22Rv1 (cell line): ENCODE measurements at regions not wholly inside any gene's neighbourhood (a gene's known extent, or its start where the extent isn't known, plus 50 kb on each side); places are given as distances from the start of the nearest gene placed in this dataset.
"Not testable (repeated sequence)": the region's sequence is repeated elsewhere in the genome, so short reads cannot be mapped to it uniquely, and the experiment has no call there.

ENCODE experiments used
- H3K27ac ChIP-seq: fragments of 450-650 bp; 2 replicates; pipeline ENCODE4 v1.5.1; 2017
- CTCF ChIP-seq: fragments of 450-650 bp; IDR thresholded peaks from 2 replicates; pipeline ENCODE4 v1.5.1; 2017; ENCODE audit warnings: mild to moderate bottlenecking
- ZFX ChIP-seq: fragments of 450-650 bp; IDR thresholded peaks from 2 replicates; pipeline ENCODE4 v1.6.1; 2017; ENCODE audit warnings: antibody characterized with exemption, borderline replicate concordance

- TF ChIP-seq ZFX (no peak), CTCF (no peak)
- H3K27ac ChIP-seq = no peak overlapping the region
Measured at GRCh38 chr13:110981379-110981778, 66.5 kb upstream of the ANKRD10 start.

GRCh38 chr13:110980921-110981320 is 66.1 kb upstream of the ANKRD10 start:
- no peak overlapping the region for H3K27ac ChIP-seq
- TF ChIP-seq ZFX (no peak), CTCF (no peak)

- H3K27ac ChIP-seq = not testable (repeated sequence)
Measured at GRCh38 chr13:110979149-110979548, 64.3 kb upstream of the ANKRD10 start.

- no peak for TF ChIP-seq CTCF
- TF ChIP-seq ZFX = no peak
- H3K27ac ChIP-seq = no peak overlapping the region
Measured at GRCh38 chr13:110978390-110978789, 63.5 kb upstream of the ANKRD10 start.

- H3K27ac ChIP-seq = no peak overlapping the region
- TF ChIP-seq CTCF (no peak), ZFX (no peak)
Measured at GRCh38 chr13:110976785-110977184, 61.9 kb upstream of the ANKRD10 start.

- TF ChIP-seq CTCF = no peak
- no peak for TF ChIP-seq ZFX
- H3K27ac ChIP-seq = no peak overlapping the region
Measured at GRCh38 chr13:110973007-110973700, 58.3 kb upstream of the ANKRD10 start.

GRCh38 chr13:110971486-110971885 is 56.6 kb upstream of the ANKRD10 start:
- no peak overlapping the region for H3K27ac ChIP-seq
- TF ChIP-seq CTCF = no peak
- TF ChIP-seq ZFX = no peak

- H3K27ac ChIP-seq = not testable (repeated sequence)
Measured at GRCh38 chr13:110967156-110967855, 52.4 kb upstream of the ANKRD10 start.
